Glutamatergic neuron (in vitro differentiated cells): ENCODE measurements at regions not wholly inside any gene's neighbourhood (a gene's known extent, or its start where the extent isn't known, plus 50 kb on each side); places are given as distances from the start of the nearest gene placed in this dataset.

Source experiments
- DNase-seq: peaks from one replicate; pipeline ENCODE4 v3.0.0; 2022
- H3K27ac Mint-ChIP-seq: one replicate; pipeline ENCODE4 v1.8.0; 2020; ENCODE audit warnings: mild to moderate bottlenecking, mixed read lengths, inconsistent platforms; ENCODE audit not compliant: unreplicated experiment
- H3K27me3 Mint-ChIP-seq: one replicate; pipeline ENCODE4 v1.8.0; 2020; ENCODE audit warnings: mild to moderate bottlenecking, moderate library complexity, mixed read lengths, inconsistent platforms; ENCODE audit not compliant: unreplicated experiment
- H3K36me3 Mint-ChIP-seq: one replicate; pipeline ENCODE4 v1.8.0; 2020; ENCODE audit warnings: mild to moderate bottlenecking, mixed read lengths, inconsistent platforms; ENCODE audit not compliant: unreplicated experiment
- H3K4me1 Mint-ChIP-seq: one replicate; pipeline ENCODE4 v1.8.0; 2020; ENCODE audit warnings: mild to moderate bottlenecking, low read depth, mixed read lengths, inconsistent platforms; ENCODE audit not compliant: unreplicated experiment
- H3K4me3 Mint-ChIP-seq: one replicate; pipeline ENCODE4 v1.8.0; 2020; ENCODE audit warnings: mild to moderate bottlenecking, mixed read lengths, inconsistent platforms; ENCODE audit not compliant: unreplicated experiment
- H3K9me3 Mint-ChIP-seq: one replicate; pipeline ENCODE4 v1.8.0; 2020; ENCODE audit warnings: mild to moderate bottlenecking, moderate library complexity, mixed read lengths, inconsistent platforms; ENCODE audit not compliant: unreplicated experiment
- TF ChIP-seq, protein P1 (sequence below): fragments of 200-600 bp; sonication (generic); IDR thresholded peaks from one replicate; pipeline ENCODE4 v1.5.0; 2021; ENCODE audit not compliant: partially characterized antibody, unreplicated experiment

DNA sequence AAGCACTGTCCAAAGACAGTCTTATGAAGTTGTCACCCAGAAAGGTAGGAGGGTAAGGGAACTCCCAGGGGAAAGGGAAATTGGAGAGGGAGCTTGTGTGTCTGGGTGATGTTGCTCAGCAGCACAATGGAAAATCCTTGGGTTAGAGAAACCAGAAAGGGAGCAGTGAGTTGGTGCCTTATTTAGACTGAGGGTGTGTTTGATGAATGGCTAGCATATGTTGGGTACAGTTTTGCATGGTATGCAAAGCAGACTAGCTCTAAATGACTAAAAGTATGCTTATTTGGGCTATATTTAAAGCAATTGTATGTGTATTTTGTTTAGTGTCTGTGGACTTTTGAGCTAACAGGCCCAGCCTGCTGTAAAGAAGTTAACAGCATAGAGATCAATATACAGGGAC, 2884.6 kb upstream of the PCDH20 start:
- H3K4me1 Mint-ChIP-seq = no peaks in the 10 kb centered on the region
- H3K4me3 Mint-ChIP-seq = no peak overlapping the region
- H3K9me3 Mint-ChIP-seq = no peaks in the 10 kb centered on the region
- H3K36me3 Mint-ChIP-seq = no peaks in the 10 kb centered on the region
- no peak overlapping the region for H3K27ac Mint-ChIP-seq
- no peaks in the 10 kb centered on the region for H3K27me3 Mint-ChIP-seq
- DNase-seq = no peak
- TF ChIP-seq, protein P1, sequence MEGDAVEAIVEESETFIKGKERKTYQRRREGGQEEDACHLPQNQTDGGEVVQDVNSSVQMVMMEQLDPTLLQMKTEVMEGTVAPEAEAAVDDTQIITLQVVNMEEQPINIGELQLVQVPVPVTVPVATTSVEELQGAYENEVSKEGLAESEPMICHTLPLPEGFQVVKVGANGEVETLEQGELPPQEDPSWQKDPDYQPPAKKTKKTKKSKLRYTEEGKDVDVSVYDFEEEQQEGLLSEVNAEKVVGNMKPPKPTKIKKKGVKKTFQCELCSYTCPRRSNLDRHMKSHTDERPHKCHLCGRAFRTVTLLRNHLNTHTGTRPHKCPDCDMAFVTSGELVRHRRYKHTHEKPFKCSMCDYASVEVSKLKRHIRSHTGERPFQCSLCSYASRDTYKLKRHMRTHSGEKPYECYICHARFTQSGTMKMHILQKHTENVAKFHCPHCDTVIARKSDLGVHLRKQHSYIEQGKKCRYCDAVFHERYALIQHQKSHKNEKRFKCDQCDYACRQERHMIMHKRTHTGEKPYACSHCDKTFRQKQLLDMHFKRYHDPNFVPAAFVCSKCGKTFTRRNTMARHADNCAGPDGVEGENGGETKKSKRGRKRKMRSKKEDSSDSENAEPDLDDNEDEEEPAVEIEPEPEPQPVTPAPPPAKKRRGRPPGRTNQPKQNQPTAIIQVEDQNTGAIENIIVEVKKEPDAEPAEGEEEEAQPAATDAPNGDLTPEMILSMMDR = no peak

DNA sequence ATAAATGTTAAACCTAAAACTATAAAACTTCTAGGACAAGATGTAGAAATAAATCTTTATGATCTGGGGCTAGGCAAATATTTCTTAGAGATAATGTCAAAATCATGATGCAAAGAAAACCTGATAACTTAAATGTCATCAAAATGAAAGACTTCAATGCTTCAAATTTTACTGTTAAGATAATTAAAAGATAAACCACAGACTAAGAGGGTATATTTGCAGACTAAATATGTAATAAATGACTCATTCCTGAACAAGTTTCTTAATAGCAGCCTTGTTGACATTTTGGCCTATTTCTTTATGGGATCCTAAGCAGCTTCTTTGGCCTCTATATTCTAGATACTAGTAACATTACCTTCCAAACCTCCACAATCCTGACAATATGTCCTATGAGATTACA, 2878.3 kb upstream of the PCDH20 start:
- no peak for DNase-seq
- TF ChIP-seq, protein P1 = no peak
- Mint-ChIP-seq H3K27ac (no peak overlapping the region), H3K36me3 (no peaks in the 10 kb centered on the region), H3K4me1 (peaks cover 3% of the 10 kb centered on the region), H3K4me3 (no peak overlapping the region), H3K27me3 (peaks cover 2% of the 10 kb centered on the region), H3K9me3 (no peaks in the 10 kb centered on the region)

DNA sequence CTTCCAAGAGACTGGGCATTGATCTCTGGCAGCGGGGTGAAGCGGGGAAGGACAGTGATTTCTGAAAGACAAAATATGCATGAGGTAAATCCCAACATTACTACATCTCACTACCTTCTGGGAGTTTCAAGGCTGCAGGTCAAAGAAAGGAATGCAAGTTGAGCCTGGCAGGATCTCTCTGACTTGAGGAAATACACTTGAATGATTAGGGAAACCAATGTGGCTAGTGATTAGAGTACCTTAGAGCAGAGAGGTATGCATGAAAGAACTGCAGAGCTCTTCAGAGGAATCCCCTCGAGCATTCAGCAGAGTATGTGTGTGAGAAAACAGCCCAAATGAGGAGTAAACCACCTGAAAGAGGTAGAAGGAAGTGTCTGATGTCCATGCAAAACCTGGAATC, 2874.1 kb upstream of the PCDH20 start:
- Mint-ChIP-seq H3K4me1 (peaks cover 3% of the 10 kb centered on the region), H3K36me3 (no peaks in the 10 kb centered on the region), H3K27me3 (peaks cover 2% of the 10 kb centered on the region), H3K4me3 (no peak overlapping the region), H3K27ac (no peak overlapping the region), H3K9me3 (no peaks in the 10 kb centered on the region)
- TF ChIP-seq, protein P1 = no peak
- no peak for DNase-seq

DNA sequence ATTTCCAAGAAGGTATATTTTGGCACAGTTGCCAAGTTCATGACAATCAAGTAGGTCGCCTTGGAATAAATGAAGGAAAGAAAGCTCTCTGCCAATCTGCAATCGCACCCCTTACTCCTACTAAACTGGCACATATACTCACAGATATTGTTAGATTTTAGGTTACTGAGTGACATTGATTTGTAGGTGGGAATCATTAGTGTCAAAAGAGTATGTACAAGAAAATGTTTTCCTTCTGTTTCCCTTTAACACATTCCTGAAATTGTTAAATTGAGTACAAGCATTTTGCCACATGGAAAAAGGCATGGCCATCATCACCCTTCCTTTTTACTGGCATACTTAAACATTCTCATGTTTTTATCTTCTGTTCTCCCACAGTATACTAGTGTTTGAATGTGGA, 2868.3 kb upstream of the PCDH20 start:
- TF ChIP-seq, protein P1 = no peak
- H3K9me3 Mint-ChIP-seq = no peaks in the 10 kb centered on the region
- no peaks in the 10 kb centered on the region for H3K27me3 Mint-ChIP-seq
- H3K4me3 Mint-ChIP-seq = no peak overlapping the region
- DNase-seq = no peak
- H3K36me3 Mint-ChIP-seq = no peaks in the 10 kb centered on the region
- H3K4me1 Mint-ChIP-seq = no peaks in the 10 kb centered on the region
- H3K27ac Mint-ChIP-seq = no peak overlapping the region

DNA sequence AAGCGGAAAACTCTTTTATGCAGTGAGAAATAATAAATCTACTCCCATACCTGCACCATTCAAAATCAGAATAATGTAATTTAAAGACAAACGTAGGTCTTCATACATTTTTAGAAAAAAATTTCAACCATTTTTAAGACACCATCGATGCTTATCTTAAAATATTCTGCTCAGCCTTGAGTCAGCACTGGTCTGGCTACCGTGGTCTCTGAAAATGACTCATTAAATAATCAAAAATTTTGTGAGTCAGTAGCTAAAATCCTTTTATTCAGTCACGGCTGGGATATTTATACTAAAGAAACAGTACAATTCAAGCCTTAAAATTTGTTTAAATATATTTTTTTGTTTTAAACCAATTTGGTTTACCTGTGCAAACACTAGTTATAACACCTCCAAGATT, 2862.8 kb upstream of the PCDH20 start:
- TF ChIP-seq, protein P1 = no peak
- Mint-ChIP-seq H3K9me3 (no peaks in the 10 kb centered on the region), H3K27ac (no peak overlapping the region), H3K27me3 (no peaks in the 10 kb centered on the region), H3K36me3 (no peaks in the 10 kb centered on the region), H3K4me3 (no peak overlapping the region), H3K4me1 (no peaks in the 10 kb centered on the region)
- DNase-seq = no peak
